ENCODE measurements at regions not wholly inside any gene's neighbourhood (a gene's known extent, or its start where the extent isn't known, plus 50 kb on each side); places are given as distances from the start of the nearest gene placed in this dataset.

- Histone ChIP-seq H3K9ac (ENCODE audit: low read depth, low read length, poor library complexity) (no peak overlapping the region), H3K18ac (ENCODE audit: low read length) (no peak overlapping the region), H3K4ac (ENCODE audit: low read length) (no peak overlapping the region), H3K4me3 (ENCODE audit: low read length in 2 of 2) (no peak overlapping the region), H2AK5ac (ENCODE audit: low read depth, low read length) (no peak overlapping the region), H3K79me1 (ENCODE audit: low read depth, low read length) (no peaks in the 10 kb centered on the region), H3K4me1 (ENCODE audit: control insufficient read depth in 2 of 2, insufficient read depth in 1 of 2, low read depth in 1 of 2, low read length in 2 of 2) (peaks cover 4% of the 10 kb centered on the region in 2 donors), H3K14ac (ENCODE audit: low read length) (no peak overlapping the region), H3K9me3 (replicated peaks in 1 of 2; ENCODE audit: control insufficient read depth in 2 of 2, insufficient read depth in 1 of 2, low read depth in 1 of 2, low read length in 2 of 2) (no peaks in the 10 kb centered on the region), H3K27me3 (ENCODE audit: control insufficient read depth in 3 of 3, insufficient read depth in 3 of 3, low read depth in 1 of 3, low read length in 3 of 3) (no peaks in the 10 kb centered on the region), H2BK120ac (ENCODE audit: low read depth, low read length) (no peak overlapping the region), H2BK12ac (ENCODE audit: low read length) (no peak overlapping the region), H3K36me3 (replicated peaks in 1 of 2; ENCODE audit: control insufficient read depth in 2 of 2, insufficient read depth in 2 of 2, low read length in 2 of 2) (no peaks in the 10 kb centered on the region), H2AFZ (ENCODE audit: low read length) (peak overlapping the region; percentile 77), H3K4me2 (ENCODE audit: insufficient read depth, low read length, poor library complexity, severe bottlenecking) (no peak overlapping the region), H4K91ac (ENCODE audit: low read depth, low read length, poor library complexity) (no peak overlapping the region), H4K8ac (ENCODE audit: low read depth, low read length) (no peak overlapping the region), H3K27ac (replicated peaks; ENCODE audit: low read length) (no peak overlapping the region), H3K23ac (ENCODE audit: low read depth, low read length, poor library complexity) (no peak overlapping the region), H2BK5ac (ENCODE audit: low read length) (no peak overlapping the region), H2BK15ac (ENCODE audit: low read length) (no peak overlapping the region)
- DNase-seq (ENCODE audit: low spot score): no peak
- WGBS, 2 donors (ENCODE audit: extremely low coverage in 2 of 2, insufficient read length in 2 of 2, insufficient replicate concordance in 1 of 2): no CpG with 5 or more reads among the region's 6 CpGs
Measured at GRCh38 chr18:67151366-67151765, 365.2 kb downstream of the DSEL start.

GRCh38 chr18:67145586-67146292, 370.8 kb downstream of the DSEL start:
- H3K9ac ChIP-seq (ENCODE audit: low read depth, low read length, poor library complexity): no peak overlapping the region
- H4K8ac ChIP-seq (ENCODE audit: low read depth, low read length): no peak overlapping the region
- H2BK120ac ChIP-seq (ENCODE audit: low read depth, low read length): no peak overlapping the region
- no peak overlapping the region for H2BK12ac ChIP-seq (ENCODE audit: low read length)
- H3K4ac ChIP-seq (ENCODE audit: low read length): no peak overlapping the region
- no peak overlapping the region for H2AFZ ChIP-seq (ENCODE audit: low read length)
- no peak overlapping the region for H3K18ac ChIP-seq (ENCODE audit: low read length)
- no peaks in the 10 kb centered on the region for H3K4me1 ChIP-seq (ENCODE audit: control insufficient read depth in 2 of 2, insufficient read depth in 1 of 2, low read depth in 1 of 2, low read length in 2 of 2)
- H2AK5ac ChIP-seq (ENCODE audit: low read depth, low read length): no peak overlapping the region
- no peak overlapping the region for H3K23ac ChIP-seq (ENCODE audit: low read depth, low read length, poor library complexity)
- WGBS, 2 donors (ENCODE audit: extremely low coverage in 2 of 2, insufficient read length in 2 of 2, insufficient replicate concordance in 1 of 2): no CpG with 5 or more reads among the region's 9 CpGs
- H3K27ac ChIP-seq (replicated peaks; ENCODE audit: low read length): no peak overlapping the region
- H3K36me3 ChIP-seq (replicated peaks in 1 of 2; ENCODE audit: control insufficient read depth in 2 of 2, insufficient read depth in 2 of 2, low read length in 2 of 2): no peaks in the 10 kb centered on the region
- H3K14ac ChIP-seq (ENCODE audit: low read length): no peak overlapping the region
- H4K91ac ChIP-seq (ENCODE audit: low read depth, low read length, poor library complexity): no peak overlapping the region
- H3K27me3 ChIP-seq (ENCODE audit: control insufficient read depth in 3 of 3, insufficient read depth in 3 of 3, low read depth in 1 of 3, low read length in 3 of 3): no peaks in the 10 kb centered on the region
- no peak overlapping the region for H2BK15ac ChIP-seq (ENCODE audit: low read length)
- no peaks in the 10 kb centered on the region for H3K79me1 ChIP-seq (ENCODE audit: low read depth, low read length)
- DNase-seq (ENCODE audit: low spot score): no peak
- no peaks in the 10 kb centered on the region for H3K9me3 ChIP-seq (replicated peaks in 1 of 2; ENCODE audit: control insufficient read depth in 2 of 2, insufficient read depth in 1 of 2, low read depth in 1 of 2, low read length in 2 of 2)
- no peak overlapping the region for H3K4me3 ChIP-seq (ENCODE audit: low read length in 2 of 2)
- no peak overlapping the region for H3K4me2 ChIP-seq (ENCODE audit: insufficient read depth, low read length, poor library complexity, severe bottlenecking)
- H2BK5ac ChIP-seq (ENCODE audit: low read length): no peak overlapping the region

- no peaks in the 10 kb centered on the region for H3K79me1 ChIP-seq (ENCODE audit: low read depth, low read length)
- no peaks in the 10 kb centered on the region for H3K9me3 ChIP-seq (replicated peaks in 1 of 2; ENCODE audit: control insufficient read depth in 2 of 2, insufficient read depth in 1 of 2, low read depth in 1 of 2, low read length in 2 of 2)
- no peak overlapping the region for H2BK5ac ChIP-seq (ENCODE audit: low read length)
- no peaks in the 10 kb centered on the region for H3K4me1 ChIP-seq (ENCODE audit: control insufficient read depth in 2 of 2, insufficient read depth in 1 of 2, low read depth in 1 of 2, low read length in 2 of 2)
- DNase-seq (ENCODE audit: low spot score): no peak
- no peak overlapping the region for H2BK15ac ChIP-seq (ENCODE audit: low read length)
- no peak overlapping the region for H4K91ac ChIP-seq (ENCODE audit: low read depth, low read length, poor library complexity)
- H3K27ac ChIP-seq (replicated peaks; ENCODE audit: low read length): no peak overlapping the region
- H4K8ac ChIP-seq (ENCODE audit: low read depth, low read length): no peak overlapping the region
- H3K4me3 ChIP-seq (ENCODE audit: low read length in 2 of 2): no peak overlapping the region
- H2AK5ac ChIP-seq (ENCODE audit: low read depth, low read length): no peak overlapping the region
- no peaks in the 10 kb centered on the region for H3K27me3 ChIP-seq (ENCODE audit: control insufficient read depth in 3 of 3, insufficient read depth in 3 of 3, low read depth in 1 of 3, low read length in 3 of 3)
- H3K14ac ChIP-seq (ENCODE audit: low read length): no peak overlapping the region
- H2BK120ac ChIP-seq (ENCODE audit: low read depth, low read length): no peak overlapping the region
- H3K18ac ChIP-seq (ENCODE audit: low read length): no peak overlapping the region
- no peaks in the 10 kb centered on the region for H3K36me3 ChIP-seq (replicated peaks in 1 of 2; ENCODE audit: control insufficient read depth in 2 of 2, insufficient read depth in 2 of 2, low read length in 2 of 2)
- H3K4me2 ChIP-seq (ENCODE audit: insufficient read depth, low read length, poor library complexity, severe bottlenecking): no peak overlapping the region
- H3K9ac ChIP-seq (ENCODE audit: low read depth, low read length, poor library complexity): no peak overlapping the region
- H3K23ac ChIP-seq (ENCODE audit: low read depth, low read length, poor library complexity): no peak overlapping the region
- no peak overlapping the region for H3K4ac ChIP-seq (ENCODE audit: low read length)
- WGBS, 2 donors (ENCODE audit: extremely low coverage in 2 of 2, insufficient read length in 2 of 2, insufficient replicate concordance in 1 of 2): no CpG with 5 or more reads among the region's 4 CpGs
- H2AFZ ChIP-seq (ENCODE audit: low read length): peak overlapping the region; percentile 14
- no peak overlapping the region for H2BK12ac ChIP-seq (ENCODE audit: low read length)
Measured at GRCh38 chr18:67144329-67144728, 372.2 kb downstream of the DSEL start.

GRCh38 chr18:67143028-67143427, 373.5 kb downstream of the DSEL start:
- Histone ChIP-seq H3K4me1 (ENCODE audit: control insufficient read depth in 2 of 2, insufficient read depth in 1 of 2, low read depth in 1 of 2, low read length in 2 of 2) (no peaks in the 10 kb centered on the region), H3K79me1 (ENCODE audit: low read depth, low read length) (no peaks in the 10 kb centered on the region), H3K27ac (replicated peaks; ENCODE audit: low read length) (no peak overlapping the region), H2AFZ (ENCODE audit: low read length) (no peak overlapping the region), H3K36me3 (replicated peaks in 1 of 2; ENCODE audit: control insufficient read depth in 2 of 2, insufficient read depth in 2 of 2, low read length in 2 of 2) (no peaks in the 10 kb centered on the region), H3K14ac (ENCODE audit: low read length) (no peak overlapping the region), H3K27me3 (ENCODE audit: control insufficient read depth in 3 of 3, insufficient read depth in 3 of 3, low read depth in 1 of 3, low read length in 3 of 3) (no peaks in the 10 kb centered on the region), H2AK5ac (ENCODE audit: low read depth, low read length) (no peak overlapping the region), H3K9ac (ENCODE audit: low read depth, low read length, poor library complexity) (no peak overlapping the region), H3K4me2 (ENCODE audit: insufficient read depth, low read length, poor library complexity, severe bottlenecking) (no peak overlapping the region), H2BK12ac (ENCODE audit: low read length) (no peak overlapping the region), H3K18ac (ENCODE audit: low read length) (no peak overlapping the region), H3K9me3 (replicated peaks in 1 of 2; ENCODE audit: control insufficient read depth in 2 of 2, insufficient read depth in 1 of 2, low read depth in 1 of 2, low read length in 2 of 2) (no peaks in the 10 kb centered on the region), H3K23ac (ENCODE audit: low read depth, low read length, poor library complexity) (no peak overlapping the region), H2BK5ac (ENCODE audit: low read length) (no peak overlapping the region), H4K91ac (ENCODE audit: low read depth, low read length, poor library complexity) (no peak overlapping the region), H4K8ac (ENCODE audit: low read depth, low read length) (no peak overlapping the region), H3K4ac (ENCODE audit: low read length) (no peak overlapping the region), H2BK15ac (ENCODE audit: low read length) (no peak overlapping the region), H2BK120ac (ENCODE audit: low read depth, low read length) (no peak overlapping the region), H3K4me3 (ENCODE audit: low read length in 2 of 2) (no peak overlapping the region)
- DNase-seq (ENCODE audit: low spot score): no peak
- WGBS, 2 donors (ENCODE audit: extremely low coverage in 2 of 2, insufficient read length in 2 of 2, insufficient replicate concordance in 1 of 2): no CpG with 5 or more reads among the region's 5 CpGs
